ENCODE measurements at regions not wholly inside any gene's neighbourhood (a gene's known extent, or its start where the extent isn't known, plus 50 kb on each side); places are given as distances from the start of the nearest gene placed in this dataset.

GRCh38 chr3:150033721-150034120 lies 63.0 kb upstream of the PFN2 start:
- TF ChIP-seq POLR2AphosphoS5 (IDR thresholded peaks at IDR 0.05) = no peak
- TF ChIP-seq, protein P1, sequence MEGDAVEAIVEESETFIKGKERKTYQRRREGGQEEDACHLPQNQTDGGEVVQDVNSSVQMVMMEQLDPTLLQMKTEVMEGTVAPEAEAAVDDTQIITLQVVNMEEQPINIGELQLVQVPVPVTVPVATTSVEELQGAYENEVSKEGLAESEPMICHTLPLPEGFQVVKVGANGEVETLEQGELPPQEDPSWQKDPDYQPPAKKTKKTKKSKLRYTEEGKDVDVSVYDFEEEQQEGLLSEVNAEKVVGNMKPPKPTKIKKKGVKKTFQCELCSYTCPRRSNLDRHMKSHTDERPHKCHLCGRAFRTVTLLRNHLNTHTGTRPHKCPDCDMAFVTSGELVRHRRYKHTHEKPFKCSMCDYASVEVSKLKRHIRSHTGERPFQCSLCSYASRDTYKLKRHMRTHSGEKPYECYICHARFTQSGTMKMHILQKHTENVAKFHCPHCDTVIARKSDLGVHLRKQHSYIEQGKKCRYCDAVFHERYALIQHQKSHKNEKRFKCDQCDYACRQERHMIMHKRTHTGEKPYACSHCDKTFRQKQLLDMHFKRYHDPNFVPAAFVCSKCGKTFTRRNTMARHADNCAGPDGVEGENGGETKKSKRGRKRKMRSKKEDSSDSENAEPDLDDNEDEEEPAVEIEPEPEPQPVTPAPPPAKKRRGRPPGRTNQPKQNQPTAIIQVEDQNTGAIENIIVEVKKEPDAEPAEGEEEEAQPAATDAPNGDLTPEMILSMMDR (IDR thresholded peaks at IDR 0.05) = no peak

All from gastroesophageal sphincter (tissue), 3 donors.